Natural killer cell (primary cell): ENCODE measurements at regions not wholly inside any gene's neighbourhood (a gene's known extent, or its start where the extent isn't known, plus 50 kb on each side); places are given as distances from the start of the nearest gene placed in this dataset.

Experiments used
- ATAC-seq, 3 donors: fragments of 150-1000 bp in 2 of 3; fragments of 200-7000 bp in 1 of 3; cut with Tn5 transposase; 1 replicate in 1 of 3; 2 replicates in 2 of 3; pipeline ENCODE4 v1.10.0; 2021; ENCODE audit warnings: mild to moderate bottlenecking in 2 of 3, moderate library complexity in 2 of 3
- DNase-seq, 2 donors: peaks; one replicate each; pipeline versions ENCODE4 v3.0.0 to v3.0.0-alpha.2; 2013 to 2021; ENCODE audit warnings: mixed read lengths in 1 of 2
- H3K27ac ChIP-seq: one replicate; pipeline ENCODE4 v1.5.1; 2013; ENCODE audit warnings: mild to moderate bottlenecking, low read length
- H3K27me3 ChIP-seq: one replicate; pipeline ENCODE4 v1.6.1; 2013; ENCODE audit warnings: low read length; ENCODE audit not compliant: control insufficient read depth, insufficient read depth
- H3K36me3 ChIP-seq: one replicate; pipeline ENCODE4 v1.6.1; 2013; ENCODE audit warnings: low read length; ENCODE audit not compliant: control insufficient read depth, insufficient read depth
- H3K4me1 ChIP-seq: one replicate; pipeline ENCODE4 v1.6.1; 2013; ENCODE audit warnings: low read length; ENCODE audit not compliant: control insufficient read depth, insufficient read depth
- H3K4me3 ChIP-seq: one replicate; pipeline ENCODE4 v1.5.1; 2013; ENCODE audit warnings: low read length
- H3K9me3 ChIP-seq: one replicate; pipeline ENCODE4 v1.6.1; 2013; ENCODE audit warnings: low read length; ENCODE audit not compliant: control insufficient read depth, insufficient read depth
- H3K27ac Mint-ChIP-seq, 2 donors: one replicate each; pipeline ENCODE4 v1.8.0; 2022; ENCODE audit warnings: mild to moderate bottlenecking in 2 of 2, mixed read lengths in 2 of 2, moderate library complexity in 1 of 2
- H3K27me3 Mint-ChIP-seq, 2 donors: one replicate each; pipeline ENCODE4 v1.8.0; 2022; ENCODE audit warnings: low read depth in 2 of 2, mixed read lengths in 2 of 2
- H3K36me3 Mint-ChIP-seq: one replicate; pipeline ENCODE4 v1.8.0; 2022; ENCODE audit warnings: mixed read lengths
- H3K4me1 Mint-ChIP-seq, 2 donors: one replicate each; pipeline ENCODE4 v1.8.0; 2022; ENCODE audit warnings: mixed read lengths in 2 of 2
- H3K4me3 Mint-ChIP-seq: one replicate; pipeline ENCODE4 v1.8.0; 2022; ENCODE audit warnings: mild to moderate bottlenecking, moderate library complexity, mixed read lengths
- H3K9me3 Mint-ChIP-seq, 2 donors: one replicate each; pipeline ENCODE4 v1.8.0; 2022; ENCODE audit warnings: mixed read lengths in 2 of 2
- CTCF ChIP-seq: fragments of 200-600 bp; IDR thresholded peaks from one replicate; pipeline ENCODE4 v1.8.0; 2022; ENCODE audit warnings: antibody characterized with exemption
- WGBS: methylation state at CpG from one replicate; pipeline ENCODE4 v1.1.7; 2013; ENCODE audit warnings: missing lambda C conversion rate; ENCODE audit not compliant: insufficient coverage; 5-methylcytosine and 5-hydroxymethylcytosine counted together
- intact Hi-C: fragments of 100-400 bp; cut with micrococcal nuclease; formaldehyde crosslinking; loops from one replicate; pipeline ENCODE4 v1.14.2; 2022

GRCh38 chr16:61403386-61403785 lies 632.9 kb downstream of the CDH8 start:
- DNase-seq = no peak
- Histone ChIP-seq H3K4me3 (no peak overlapping the region), H3K36me3 (no peaks in the 10 kb centered on the region), H3K9me3 (no peaks in the 10 kb centered on the region), H3K27ac (no peak overlapping the region), H3K27me3 (no peaks in the 10 kb centered on the region), H3K4me1 (no peaks in the 10 kb centered on the region)
- 85% methylated on average over 4 of the region's 4 CpGs for WGBS
- Mint-ChIP-seq H3K4me3 (no peak overlapping the region), H3K9me3 (peaks cover 19 to 23% of the 10 kb centered on the region in 2 donors), H3K36me3 (peaks cover 17% of the 10 kb centered on the region), H3K27ac (no peak overlapping the region), H3K27me3 (no peaks in the 10 kb centered on the region), H3K4me1 (no peaks in the 10 kb centered on the region)
- intact Hi-C loops = no loop called here
- TF ChIP-seq CTCF = no peak
- ATAC-seq = no peak

DNA sequence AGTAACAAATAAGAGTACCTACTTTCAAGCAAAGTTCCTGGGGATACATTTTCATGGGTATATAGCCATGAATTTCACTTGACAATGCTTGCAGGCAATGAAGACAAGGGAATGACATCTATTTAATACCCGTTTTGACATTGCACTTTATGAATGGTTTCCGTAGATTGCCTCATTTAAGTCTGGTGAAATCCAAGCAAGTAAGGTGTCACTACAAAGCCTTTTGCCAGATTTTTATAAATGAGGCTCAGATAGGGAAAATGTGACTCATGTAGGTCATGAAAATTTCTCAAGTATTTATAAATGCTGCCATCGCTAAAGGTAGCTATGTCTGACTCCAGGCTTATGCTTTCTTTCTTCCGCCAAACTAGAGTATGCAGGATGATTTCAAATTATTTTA lies 644.3 kb downstream of the CDH8 start:
- 89% methylated on average over 4 of the region's 4 CpGs for WGBS
- Mint-ChIP-seq H3K27ac (no peak overlapping the region), H3K36me3 (peaks cover 8% of the 10 kb centered on the region), H3K4me1 (no peaks in the 10 kb centered on the region), H3K27me3 (no peaks in the 10 kb centered on the region), H3K4me3 (no peak overlapping the region), H3K9me3 (peaks cover 15 to 24% of the 10 kb centered on the region in 2 donors)
- Histone ChIP-seq H3K9me3 (no peaks in the 10 kb centered on the region), H3K4me1 (no peaks in the 10 kb centered on the region), H3K27ac (no peak overlapping the region), H3K4me3 (no peak overlapping the region), H3K36me3 (no peaks in the 10 kb centered on the region), H3K27me3 (no peaks in the 10 kb centered on the region)
- no peak for TF ChIP-seq CTCF
- intact Hi-C loops = no loop called here
- DNase-seq (no peak), ATAC-seq (no peak)

DNA sequence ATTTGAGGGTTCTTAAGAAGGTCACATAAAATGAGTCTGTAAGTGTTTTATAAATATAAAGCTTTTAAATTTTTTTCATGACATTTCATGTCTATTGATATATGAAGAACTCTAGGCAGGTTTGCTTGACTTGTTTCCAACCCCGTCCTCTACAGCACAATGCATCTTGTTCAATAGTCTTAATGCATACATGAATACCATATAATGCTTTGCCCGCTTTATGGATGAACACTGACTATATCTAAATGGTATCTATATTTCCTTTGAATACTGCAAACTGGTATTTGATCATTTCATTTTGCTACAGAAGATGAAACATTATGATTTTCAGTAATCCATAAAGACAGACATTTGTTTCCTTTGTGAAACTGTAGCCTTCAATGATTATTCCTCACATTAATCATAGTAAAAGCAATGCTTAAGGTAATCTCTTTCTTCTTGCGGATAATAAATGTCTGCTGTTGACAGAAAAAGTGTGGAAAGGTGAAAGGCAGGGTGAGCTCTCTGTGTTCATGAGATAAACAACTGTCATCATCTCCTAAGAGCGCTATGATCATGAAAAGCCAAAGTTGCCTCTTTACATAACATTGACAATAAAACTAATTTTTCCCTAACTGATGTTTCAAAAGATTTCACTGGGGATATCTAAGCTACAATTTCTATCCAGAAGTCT lies 645.1 kb downstream of the CDH8 start:
- Histone ChIP-seq H3K4me1 (no peaks in the 10 kb centered on the region), H3K4me3 (no peak overlapping the region), H3K27me3 (no peaks in the 10 kb centered on the region), H3K36me3 (no peaks in the 10 kb centered on the region), H3K9me3 (no peaks in the 10 kb centered on the region), H3K27ac (no peak overlapping the region)
- intact Hi-C loops = no loop called here
- no peak for TF ChIP-seq CTCF
- Mint-ChIP-seq H3K9me3 (peaks cover 15 to 26% of the 10 kb centered on the region in 2 donors), H3K27me3 (no peaks in the 10 kb centered on the region), H3K27ac (no peak overlapping the region), H3K36me3 (peaks cover 8% of the 10 kb centered on the region), H3K4me3 (no peak overlapping the region), H3K4me1 (no peaks in the 10 kb centered on the region)
- ATAC-seq (no peak), DNase-seq (no peak)
- 100% methylated on average over 1 of the region's 4 CpGs for WGBS
